Chondrocyte (in vitro differentiated cells): ENCODE measurements at regions not wholly inside any gene's neighbourhood (a gene's known extent, or its start where the extent isn't known, plus 50 kb on each side); places are given as distances from the start of the nearest gene placed in this dataset.

Source experiments
- DNase-seq: peaks from one replicate; pipeline ENCODE4 v3.0.0; 2021; ENCODE audit warnings: mixed read lengths, low spot score
- H3K27ac Mint-ChIP-seq: one replicate; pipeline ENCODE4 v1.8.0; 2021; ENCODE audit warnings: mild to moderate bottlenecking, moderate library complexity, mixed read lengths; ENCODE audit not compliant: unreplicated experiment
- H3K27me3 Mint-ChIP-seq: 2 replicates; pipeline ENCODE4 v1.8.0; 2021; ENCODE audit warnings: low read depth, mixed read lengths
- H3K36me3 Mint-ChIP-seq: 2 replicates; pipeline ENCODE4 v1.8.0; 2021; ENCODE audit warnings: low read depth, mixed read lengths
- H3K4me1 Mint-ChIP-seq: 2 replicates; pipeline ENCODE4 v1.8.0; 2021; ENCODE audit warnings: low read depth, mild to moderate bottlenecking, mixed read lengths
- H3K4me3 Mint-ChIP-seq: one replicate; pipeline ENCODE4 v1.8.0; 2021; ENCODE audit warnings: mild to moderate bottlenecking, moderate library complexity, mixed read lengths; ENCODE audit not compliant: unreplicated experiment
- H3K9me3 Mint-ChIP-seq: 2 replicates; pipeline ENCODE4 v1.8.0; 2021; ENCODE audit warnings: low read depth, mixed read lengths
- CTCF ChIP-seq: fragments of 200-600 bp; sonication (generic); IDR thresholded peaks from 2 replicates; pipeline ENCODE4 v1.5.0; 2021; ENCODE audit warnings: antibody characterized with exemption, mild to moderate bottlenecking, moderate library complexity

DNA sequence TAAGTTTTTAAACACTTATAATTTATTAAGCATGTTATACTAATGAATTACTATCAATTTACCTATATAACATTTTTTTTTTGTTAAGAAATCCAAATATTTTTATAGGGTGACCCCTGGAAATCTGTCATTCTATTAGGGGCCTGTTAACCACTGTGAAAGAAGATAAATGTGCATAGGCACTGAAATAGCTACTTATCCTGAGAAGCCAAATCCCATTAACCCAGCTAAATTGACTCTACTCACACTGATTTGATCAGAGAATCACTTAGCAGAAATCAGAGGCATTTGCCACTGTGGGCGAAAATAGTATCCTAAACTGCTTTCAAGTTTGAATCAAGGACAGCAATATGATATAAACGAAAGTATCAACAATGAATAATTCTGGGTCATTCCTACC is 90.0 kb upstream of the GULP1 start:
- no peak for DNase-seq
- no peak for TF ChIP-seq CTCF
- H3K27me3 Mint-ChIP-seq, result no peaks in the 10 kb centered on the region
- no peak overlapping the region for H3K27ac Mint-ChIP-seq
- H3K4me1 Mint-ChIP-seq, result peaks cover 31% of the 10 kb centered on the region
- peaks cover 2% of the 10 kb centered on the region for H3K36me3 Mint-ChIP-seq
- H3K9me3 Mint-ChIP-seq, result peaks cover 5% of the 10 kb centered on the region
- H3K4me3 Mint-ChIP-seq, result no peak overlapping the region

- Mint-ChIP-seq H3K36me3 (no peaks in the 10 kb centered on the region), H3K27ac (no peak overlapping the region), H3K4me1 (peaks cover 25% of the 10 kb centered on the region), H3K9me3 (peaks cover 5% of the 10 kb centered on the region), H3K4me3 (no peak overlapping the region), H3K27me3 (no peaks in the 10 kb centered on the region)
- TF ChIP-seq CTCF, result no peak
- no peak for DNase-seq
Measured at GRCh38 chr2:188202777-188203176, 88.9 kb upstream of the GULP1 start.

DNA sequence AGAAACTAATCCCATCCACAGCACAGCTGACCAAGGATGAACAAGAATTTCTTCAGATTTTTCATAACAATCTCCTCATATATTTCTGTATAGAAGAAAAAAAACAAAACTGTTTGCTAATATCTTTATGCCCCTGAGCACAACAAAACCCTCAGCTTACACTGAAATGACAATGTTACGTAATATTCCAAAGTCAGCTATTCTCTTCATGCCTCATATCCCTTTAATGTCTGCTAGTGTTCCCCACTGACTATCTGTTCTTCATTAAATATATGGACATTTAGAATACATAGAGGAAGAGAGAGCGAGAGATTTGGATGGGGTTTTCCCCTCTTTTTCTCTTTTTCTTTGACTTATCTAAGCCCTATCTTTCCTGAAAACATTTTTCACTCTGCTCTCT is 87.9 kb upstream of the GULP1 start:
- H3K27me3 Mint-ChIP-seq, result no peaks in the 10 kb centered on the region
- no peak for TF ChIP-seq CTCF
- no peak overlapping the region for H3K27ac Mint-ChIP-seq
- no peak for DNase-seq
- H3K36me3 Mint-ChIP-seq, result no peaks in the 10 kb centered on the region
- peaks cover 20% of the 10 kb centered on the region for H3K4me1 Mint-ChIP-seq
- no peaks in the 10 kb centered on the region for H3K9me3 Mint-ChIP-seq
- no peak overlapping the region for H3K4me3 Mint-ChIP-seq

- DNase-seq, result no peak
- Mint-ChIP-seq H3K27me3 (no peaks in the 10 kb centered on the region), H3K4me3 (no peak overlapping the region), H3K36me3 (no peaks in the 10 kb centered on the region), H3K4me1 (peaks cover 10% of the 10 kb centered on the region), H3K9me3 (peaks cover 3% of the 10 kb centered on the region), H3K27ac (no peak overlapping the region)
- peak; percentile 30 for TF ChIP-seq CTCF
Measured at GRCh38 chr2:188204824-188205223, 86.8 kb upstream of the GULP1 start.

DNA sequence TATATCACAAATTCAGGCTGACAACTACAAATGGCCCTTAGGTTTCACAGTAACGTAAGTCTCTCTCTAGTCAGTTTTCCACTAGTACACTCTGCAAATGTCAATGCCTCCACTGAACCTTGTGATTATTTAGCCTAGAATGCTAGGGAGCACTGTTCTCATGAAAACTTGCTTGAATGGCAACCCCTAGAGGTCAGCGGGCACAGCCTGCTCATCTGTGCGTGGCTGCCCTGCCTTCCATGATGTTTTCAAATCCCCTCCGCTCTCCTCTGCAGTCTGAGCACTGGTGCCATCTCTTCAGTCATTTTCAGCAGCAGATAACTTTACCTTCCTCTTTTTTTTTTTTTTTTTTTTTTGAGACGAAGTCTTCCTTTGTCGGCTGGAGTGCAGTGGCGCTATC is 84.1 kb upstream of the GULP1 start:
- H3K9me3 Mint-ChIP-seq, result peaks cover 3% of the 10 kb centered on the region
- no peak overlapping the region for H3K4me3 Mint-ChIP-seq
- H3K27me3 Mint-ChIP-seq, result no peaks in the 10 kb centered on the region
- no peak for DNase-seq
- H3K36me3 Mint-ChIP-seq, result no peaks in the 10 kb centered on the region
- H3K4me1 Mint-ChIP-seq, result no peaks in the 10 kb centered on the region
- no peak overlapping the region for H3K27ac Mint-ChIP-seq
- no peak for TF ChIP-seq CTCF
